Amygdala (tissue), 56 donors: ENCODE measurements at regions not wholly inside any gene's neighbourhood (a gene's known extent, or its start where the extent isn't known, plus 50 kb on each side); places are given as distances from the start of the nearest gene placed in this dataset.
"Not testable (repeated sequence)": the region's sequence is repeated elsewhere in the genome, so short reads cannot be mapped to it uniquely, and the experiment has no call there.

ENCODE experiments used
- DNase-seq, 56 donors: peaks; one replicate each; lab custom pipeline; 2025; lab: John Stamatoyannopoulos, UW

GRCh38 chr15:92751528-92751927 is 96.0 kb upstream of the FAM174B start:
- no peak for DNase-seq

GRCh38 chr15:92753591-92753990 is 98.0 kb upstream of the FAM174B start:
- no peak for DNase-seq

GRCh38 chr15:92763459-92763858 is 107.9 kb upstream of the FAM174B start:
- DNase-seq = no peak

GRCh38 chr15:92768131-92768530 is 112.6 kb upstream of the FAM174B start:
- DNase-seq = not testable (repeated sequence)

- DNase-seq = no peak
These were observed 115.1 kb upstream of the FAM174B start for GRCh38 chr15:92770641-92771040.

GRCh38 chr15:92772061-92772460 is 116.5 kb upstream of the FAM174B start:
- DNase-seq = no peak

- DNase-seq = no peak
These were observed 117.2 kb upstream of the FAM174B start for GRCh38 chr15:92772626-92773244.

GRCh38 chr15:92773340-92773739 is 117.8 kb upstream of the FAM174B start:
- no peak for DNase-seq

GRCh38 chr15:92779874-92780273 is 120.2 kb upstream of the CHD2 start:
- no peak for DNase-seq

GRCh38 chr15:92780843-92781242 is 119.3 kb upstream of the CHD2 start:
- DNase-seq = peak in 18 of 56 donors; percentile 1 to 57 (median 20)

- DNase-seq = no peak
These were observed 118.1 kb upstream of the CHD2 start for GRCh38 chr15:92781925-92782453.

GRCh38 chr15:92787116-92787515 is 113.0 kb upstream of the CHD2 start:
- DNase-seq = no peak

- no peak for DNase-seq
These were observed 111.9 kb upstream of the CHD2 start for GRCh38 chr15:92788196-92788595.

- DNase-seq = not testable (repeated sequence)
These were observed 111.3 kb upstream of the CHD2 start for GRCh38 chr15:92788793-92789192.

GRCh38 chr15:92796161-92796611 is 103.9 kb upstream of the CHD2 start:
- no peak for DNase-seq

GRCh38 chr15:92797168-92798052 is 102.7 kb upstream of the CHD2 start:
- peak in 4 of 56 donors; percentile 9 to 82 (median 34) for DNase-seq

- DNase-seq = no peak
These were observed 100.1 kb upstream of the CHD2 start for GRCh38 chr15:92800013-92800412.

- not testable (repeated sequence) for DNase-seq
These were observed 99.6 kb upstream of the CHD2 start for GRCh38 chr15:92800416-92801055.

- not testable (repeated sequence) for DNase-seq
These were observed 98.9 kb upstream of the CHD2 start for GRCh38 chr15:92801056-92801773.

GRCh38 chr15:92801774-92802464 is 98.2 kb upstream of the CHD2 start:
- no peak for DNase-seq
